ENCODE measurements at regions not wholly inside any gene's neighbourhood (a gene's known extent, or its start where the extent isn't known, plus 50 kb on each side); places are given as distances from the start of the nearest gene placed in this dataset.

- Histone ChIP-seq H3K9me2 (ENCODE audit: insufficient read depth, low read length) (no peaks in the 10 kb centered on the region), H3K79me2 (ENCODE audit: insufficient read depth, low read depth, low read length) (no peaks in the 10 kb centered on the region), H3K27ac (ENCODE audit: low read depth, low read length, poor library complexity, severe bottlenecking) (no peak overlapping the region), H3K4me3 (ENCODE audit: low read depth, low read length, poor library complexity, severe bottlenecking) (no peak overlapping the region), H2AFZ (ENCODE audit: low read length) (no peak overlapping the region), H3K9me3 (ENCODE audit: low read length) (no peaks in the 10 kb centered on the region), H3K4me1 (ENCODE audit: insufficient read depth, low read length, poor library complexity, severe bottlenecking) (no peaks in the 10 kb centered on the region), H4K20me1 (ENCODE audit: insufficient read depth, low read length) (no peaks in the 10 kb centered on the region), H3K4me2 (ENCODE audit: low read length) (no peak overlapping the region), H3K36me3 (ENCODE audit: insufficient read depth, low read length) (no peaks in the 10 kb centered on the region)
- ChIA-PET CTCF (ENCODE audit: unreplicated experiment) (no interaction called here), POLR2A (interaction anchor here (0.6 to 0.8 kb wide), 2 partner anchors 17 to 252 kb away, joined by 3 to 4 read pairs; no protein-coding TSS in a partner anchor)
- no peak for DNase-seq (ENCODE audit: low spot score)
- intact Hi-C loops (cut with micrococcal nuclease; ENCODE audit: unreplicated experiment): no loop called here
- no TSS peak for BruUV-seq (replicated peaks)
- TF ChIP-seq, protein P1, sequence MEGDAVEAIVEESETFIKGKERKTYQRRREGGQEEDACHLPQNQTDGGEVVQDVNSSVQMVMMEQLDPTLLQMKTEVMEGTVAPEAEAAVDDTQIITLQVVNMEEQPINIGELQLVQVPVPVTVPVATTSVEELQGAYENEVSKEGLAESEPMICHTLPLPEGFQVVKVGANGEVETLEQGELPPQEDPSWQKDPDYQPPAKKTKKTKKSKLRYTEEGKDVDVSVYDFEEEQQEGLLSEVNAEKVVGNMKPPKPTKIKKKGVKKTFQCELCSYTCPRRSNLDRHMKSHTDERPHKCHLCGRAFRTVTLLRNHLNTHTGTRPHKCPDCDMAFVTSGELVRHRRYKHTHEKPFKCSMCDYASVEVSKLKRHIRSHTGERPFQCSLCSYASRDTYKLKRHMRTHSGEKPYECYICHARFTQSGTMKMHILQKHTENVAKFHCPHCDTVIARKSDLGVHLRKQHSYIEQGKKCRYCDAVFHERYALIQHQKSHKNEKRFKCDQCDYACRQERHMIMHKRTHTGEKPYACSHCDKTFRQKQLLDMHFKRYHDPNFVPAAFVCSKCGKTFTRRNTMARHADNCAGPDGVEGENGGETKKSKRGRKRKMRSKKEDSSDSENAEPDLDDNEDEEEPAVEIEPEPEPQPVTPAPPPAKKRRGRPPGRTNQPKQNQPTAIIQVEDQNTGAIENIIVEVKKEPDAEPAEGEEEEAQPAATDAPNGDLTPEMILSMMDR (conservative IDR thresholded peaks at IDR 0.05; ENCODE audit: low read length): no peak
- TF ChIP-seq EZH2phosphoT487 (IDR thresholded peaks at IDR 0.05; ENCODE audit: borderline replicate concordance, low read depth, low read length): no peak
Measured at GRCh38 chr3:27573780-27574437, 89.7 kb upstream of the SLC4A7 start.

- H2AFZ ChIP-seq (ENCODE audit: low read length): no peak overlapping the region
- H3K36me3 ChIP-seq (ENCODE audit: insufficient read depth, low read length): no peaks in the 10 kb centered on the region
- ChIA-PET CTCF (ENCODE audit: unreplicated experiment) (no interaction called here), POLR2A (interaction anchor here (0.8 to 1.0 kb wide), 2 partner anchors 18 to 252 kb away, joined by 3 to 4 read pairs; no protein-coding TSS in a partner anchor)
- no peak overlapping the region for H3K27ac ChIP-seq (ENCODE audit: low read depth, low read length, poor library complexity, severe bottlenecking)
- no peak overlapping the region for H3K4me2 ChIP-seq (ENCODE audit: low read length)
- no peaks in the 10 kb centered on the region for H3K79me2 ChIP-seq (ENCODE audit: insufficient read depth, low read depth, low read length)
- H4K20me1 ChIP-seq (ENCODE audit: insufficient read depth, low read length): no peaks in the 10 kb centered on the region
- no peak for DNase-seq (ENCODE audit: low spot score)
- no peaks in the 10 kb centered on the region for H3K9me2 ChIP-seq (ENCODE audit: insufficient read depth, low read length)
- no peak overlapping the region for H3K4me3 ChIP-seq (ENCODE audit: low read depth, low read length, poor library complexity, severe bottlenecking)
- TF ChIP-seq, protein P1 (conservative IDR thresholded peaks at IDR 0.05; ENCODE audit: low read length): no peak
- no peak for TF ChIP-seq EZH2phosphoT487 (IDR thresholded peaks at IDR 0.05; ENCODE audit: borderline replicate concordance, low read depth, low read length)
- no TSS peak for BruUV-seq (replicated peaks)
- H3K4me1 ChIP-seq (ENCODE audit: insufficient read depth, low read length, poor library complexity, severe bottlenecking): no peaks in the 10 kb centered on the region
- intact Hi-C loops (cut with micrococcal nuclease; ENCODE audit: unreplicated experiment): no loop called here
- H3K9me3 ChIP-seq (ENCODE audit: low read length): no peaks in the 10 kb centered on the region
Measured at GRCh38 chr3:27573138-27573537, 89.0 kb upstream of the SLC4A7 start.

GRCh38 chr3:27571345-27571744 lies 87.2 kb upstream of the SLC4A7 start:
- no peaks in the 10 kb centered on the region for H3K9me3 ChIP-seq (ENCODE audit: low read length)
- H3K4me3 ChIP-seq (ENCODE audit: low read depth, low read length, poor library complexity, severe bottlenecking): no peak overlapping the region
- TF ChIP-seq, protein P1 (conservative IDR thresholded peaks at IDR 0.05; ENCODE audit: low read length): no peak
- TF ChIP-seq EZH2phosphoT487 (IDR thresholded peaks at IDR 0.05; ENCODE audit: borderline replicate concordance, low read depth, low read length): no peak
- no peaks in the 10 kb centered on the region for H3K36me3 ChIP-seq (ENCODE audit: insufficient read depth, low read length)
- ChIA-PET CTCF (ENCODE audit: unreplicated experiment) (no interaction called here), POLR2A (no interaction called here)
- H2AFZ ChIP-seq (ENCODE audit: low read length): no peak overlapping the region
- H3K4me2 ChIP-seq (ENCODE audit: low read length): no peak overlapping the region
- H4K20me1 ChIP-seq (ENCODE audit: insufficient read depth, low read length): no peaks in the 10 kb centered on the region
- DNase-seq (ENCODE audit: low spot score): no peak
- intact Hi-C loops (cut with micrococcal nuclease; ENCODE audit: unreplicated experiment): no loop called here
- no TSS peak for BruUV-seq (replicated peaks)
- H3K27ac ChIP-seq (ENCODE audit: low read depth, low read length, poor library complexity, severe bottlenecking): no peak overlapping the region
- no peaks in the 10 kb centered on the region for H3K9me2 ChIP-seq (ENCODE audit: insufficient read depth, low read length)
- no peaks in the 10 kb centered on the region for H3K79me2 ChIP-seq (ENCODE audit: insufficient read depth, low read depth, low read length)
- no peaks in the 10 kb centered on the region for H3K4me1 ChIP-seq (ENCODE audit: insufficient read depth, low read length, poor library complexity, severe bottlenecking)
